ENCODE measurements at regions not wholly inside any gene's neighbourhood (a gene's known extent, or its start where the extent isn't known, plus 50 kb on each side); places are given as distances from the start of the nearest gene placed in this dataset.
"Not testable (repeated sequence)": the region's sequence is repeated elsewhere in the genome, so short reads cannot be mapped to it uniquely, and the experiment has no call there.

DNA sequence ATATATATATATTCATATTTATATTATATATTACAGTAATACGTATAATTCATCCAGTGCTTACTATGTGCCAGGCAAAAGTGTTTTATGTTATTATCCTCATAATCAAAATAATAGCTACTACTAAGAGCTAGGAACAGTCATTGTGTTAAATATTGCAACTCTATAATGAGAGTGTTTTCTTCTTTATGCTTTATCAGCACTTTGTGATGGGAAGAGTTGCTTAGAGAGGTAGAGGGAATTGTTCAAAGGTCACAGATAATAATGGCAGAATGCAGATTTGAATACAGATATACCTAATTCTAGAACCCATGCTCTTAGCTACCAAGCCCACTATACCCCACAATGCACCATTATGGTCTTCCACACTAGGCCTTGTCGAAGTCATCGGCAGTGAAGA lies 318.8 kb upstream of the PPARGC1A start:
- ChIA-PET POLR2A (no interaction called here), CTCF (no interaction called here)
- TF ChIP-seq, protein P1, sequence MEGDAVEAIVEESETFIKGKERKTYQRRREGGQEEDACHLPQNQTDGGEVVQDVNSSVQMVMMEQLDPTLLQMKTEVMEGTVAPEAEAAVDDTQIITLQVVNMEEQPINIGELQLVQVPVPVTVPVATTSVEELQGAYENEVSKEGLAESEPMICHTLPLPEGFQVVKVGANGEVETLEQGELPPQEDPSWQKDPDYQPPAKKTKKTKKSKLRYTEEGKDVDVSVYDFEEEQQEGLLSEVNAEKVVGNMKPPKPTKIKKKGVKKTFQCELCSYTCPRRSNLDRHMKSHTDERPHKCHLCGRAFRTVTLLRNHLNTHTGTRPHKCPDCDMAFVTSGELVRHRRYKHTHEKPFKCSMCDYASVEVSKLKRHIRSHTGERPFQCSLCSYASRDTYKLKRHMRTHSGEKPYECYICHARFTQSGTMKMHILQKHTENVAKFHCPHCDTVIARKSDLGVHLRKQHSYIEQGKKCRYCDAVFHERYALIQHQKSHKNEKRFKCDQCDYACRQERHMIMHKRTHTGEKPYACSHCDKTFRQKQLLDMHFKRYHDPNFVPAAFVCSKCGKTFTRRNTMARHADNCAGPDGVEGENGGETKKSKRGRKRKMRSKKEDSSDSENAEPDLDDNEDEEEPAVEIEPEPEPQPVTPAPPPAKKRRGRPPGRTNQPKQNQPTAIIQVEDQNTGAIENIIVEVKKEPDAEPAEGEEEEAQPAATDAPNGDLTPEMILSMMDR (IDR thresholded peaks at IDR 0.05; ENCODE audit: control extremely low read depth, extremely low read depth, low read depth, missing control alignments): no peak
- no peak for DNase-seq (ENCODE audit: extremely low spot score)

- POLR2A ChIA-PET: not testable (repeated sequence)
Observed at GRCh38 chr4:24204708-24205107, 314.9 kb upstream of the PPARGC1A start.

GRCh38 chr4:24203926-24204325 lies 314.1 kb upstream of the PPARGC1A start:
- DNase-seq (ENCODE audit: extremely low spot score): no peak
- TF ChIP-seq, protein P1 (IDR thresholded peaks at IDR 0.05; ENCODE audit: control extremely low read depth, extremely low read depth, low read depth, missing control alignments): no peak
- POLR2A ChIA-PET: no interaction called here
- CTCF ChIA-PET: no interaction called here

More at GRCh38 chr4:24204708-24205107, 314.9 kb upstream of the PPARGC1A start:
- CTCF ChIA-PET; DNase-seq (ENCODE audit: extremely low spot score): not testable (repeated sequence)

GRCh38 chr4:24202579-24202978 lies 312.7 kb upstream of the PPARGC1A start:
- CTCF ChIA-PET: no interaction called here

DNA sequence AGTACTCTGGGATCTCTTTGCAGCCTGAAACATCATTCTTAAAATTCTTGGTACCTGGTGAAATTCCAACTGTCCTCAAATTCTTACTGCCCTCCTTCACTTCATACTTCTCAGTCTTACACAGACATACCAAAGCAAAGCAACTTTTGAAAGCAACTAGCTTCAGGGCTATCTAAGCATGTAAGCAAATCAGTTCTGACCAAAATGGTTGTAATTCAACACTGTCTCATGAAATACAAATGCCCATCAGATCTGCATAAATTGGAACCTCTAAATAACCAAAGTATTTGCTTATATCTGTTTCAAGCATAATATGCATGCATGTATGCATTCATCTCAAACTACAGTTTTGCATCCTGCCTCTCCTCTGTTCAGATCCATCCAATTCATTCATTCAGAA lies 308.1 kb upstream of the PPARGC1A start:
- DNase-seq (ENCODE audit: extremely low spot score): no peak
- CTCF ChIA-PET: interaction anchor here (0.9 kb wide), 1 partner anchor 12 kb away, joined by 3 read pairs; no protein-coding TSS in a partner anchor
- TF ChIP-seq, protein P1 (IDR thresholded peaks at IDR 0.05; ENCODE audit: control extremely low read depth, extremely low read depth, low read depth, missing control alignments): no peak
- POLR2A ChIA-PET: no interaction called here

More at GRCh38 chr4:24202579-24202978, 312.7 kb upstream of the PPARGC1A start:
- POLR2A ChIA-PET: no interaction called here
- DNase-seq (ENCODE audit: extremely low spot score): no peak
- TF ChIP-seq, protein P1 (IDR thresholded peaks at IDR 0.05; ENCODE audit: control extremely low read depth, extremely low read depth, low read depth, missing control alignments): no peak

GRCh38 chr4:24196785-24197184 lies 306.9 kb upstream of the PPARGC1A start:
- CTCF ChIA-PET: interaction anchor here (1.3 kb wide), 1 partner anchor 19 kb away, joined by 3 read pairs; no protein-coding TSS in a partner anchor
- POLR2A ChIA-PET: no interaction called here
- TF ChIP-seq, protein P1 (IDR thresholded peaks at IDR 0.05; ENCODE audit: control extremely low read depth, extremely low read depth, low read depth, missing control alignments): no peak
- DNase-seq (ENCODE audit: extremely low spot score): no peak

DNA sequence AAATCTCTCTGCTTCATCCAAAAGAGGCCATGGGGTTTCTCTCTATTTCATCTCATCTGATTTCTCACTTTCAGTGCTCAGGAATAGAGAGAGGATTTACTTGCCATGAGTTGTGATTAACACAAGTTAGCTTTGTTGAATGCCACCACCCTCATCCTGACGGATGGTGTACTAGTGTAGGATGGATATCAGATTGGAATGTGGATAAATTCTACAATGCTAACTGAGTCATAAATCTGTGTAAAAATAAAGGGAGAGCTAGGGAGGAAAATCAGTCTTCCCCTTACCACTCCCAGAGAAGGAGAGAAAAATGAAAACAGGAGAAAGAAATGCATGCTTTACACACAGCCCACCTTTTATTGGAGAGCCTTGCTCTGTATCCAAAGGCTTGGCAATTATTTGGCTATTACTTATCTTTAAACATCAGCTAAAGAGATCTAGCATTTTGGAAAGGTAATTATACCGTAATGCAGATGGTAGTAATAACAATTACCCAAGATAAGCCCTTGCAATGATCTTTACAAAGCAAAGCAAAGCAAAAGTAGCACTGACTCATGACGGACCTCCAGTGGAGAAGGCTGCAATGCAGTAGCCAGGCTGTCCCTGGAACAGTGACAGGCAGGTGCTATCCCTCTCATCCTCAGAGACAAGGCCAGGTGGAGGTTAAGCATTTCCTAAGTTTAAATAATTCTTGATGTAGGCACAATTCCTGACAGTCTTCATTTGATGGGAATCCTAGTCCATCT lies 306.3 kb upstream of the PPARGC1A start:
- ChIA-PET CTCF (interaction anchor here (1.3 kb wide), 2 partner anchors 17 to 20 kb away, joined by 3 to 4 read pairs; no protein-coding TSS in a partner anchor), POLR2A (no interaction called here)
- TF ChIP-seq, protein P1 (IDR thresholded peaks at IDR 0.05; ENCODE audit: control extremely low read depth, extremely low read depth, low read depth, missing control alignments): no peak
- DNase-seq (ENCODE audit: extremely low spot score): no peak
